K562 (cell line): ENCODE measurements at regions not wholly inside any gene's neighbourhood (a gene's known extent, or its start where the extent isn't known, plus 50 kb on each side); places are given as distances from the start of the nearest gene placed in this dataset.

Experiments
- ATAC-seq: fragments of 200-7000 bp; cut with Tn5 transposase; 3 replicates; pipeline ENCODE4 v1.9.1; 2020; ENCODE audit warnings: moderate library complexity
- BruUV-seq: library from RNA; stranded (reverse); fragments of 400-500 nt; replicated peaks from 2 replicates; lab custom pipeline; 2021; lab: Mats Ljungman, UMichigan
- CTCF ChIA-PET: fragments of 300-600 bp; formaldehyde crosslinking; extraction: SDS; loops from one replicate; lab custom pipeline; 2021; ENCODE audit warnings: low intra/inter-chr PET ratio; lab: Yijun Ruan, JAX
- POLR2A ChIA-PET: fragments of 300-600, 350-650 bp; sonication (Branson Sonifier 250); formaldehyde crosslinking; extraction: SDS; loops from one replicate; lab custom pipeline; 2021; ENCODE audit warnings: antibody characterized with exemption, inconsistent platforms; lab: Yijun Ruan, JAX
- DNase-seq, 4 experiments: peaks; one replicate each; pipeline versions ENCODE4 v3.0.0 to v3.0.0-alpha.2; 2011 to 2018; ENCODE audit warnings: low spot score in 3 of 4, mixed read lengths in 3 of 4; ENCODE audit errors: extremely low read depth in 1 of 4
- FAIRE-seq: peaks from 2 replicates; lab custom pipeline; 2011; peaks lifted over from hg19 to GRCh38; lab: Jason Lieb, UNC
- H2AFZ ChIP-seq: 2 replicates; pipeline ENCODE4 v1.6.0; 2011; ENCODE audit warnings: low read depth, low read length, control low read depth, inconsistent platforms
- H3K27ac ChIP-seq: fragments of 200-600 bp; 3 replicates; pipeline ENCODE4 v1.8.0; 2011; ENCODE audit warnings: low read depth, mild to moderate bottlenecking, control low read depth, inconsistent platforms, low read length, moderate library complexity, mixed read lengths; ENCODE audit errors: extremely low read depth
- H3K27me3 ChIP-seq, 2 experiments: fragments of 300-600 bp in 1 of 2; 2 replicates in 1 of 2; 3 replicates in 1 of 2; pipeline versions ENCODE4 v1.6.0 to v1.8.0; 2011; ENCODE audit warnings: inconsistent platforms in 2 of 2, low read length in 2 of 2, mild to moderate bottlenecking in 1 of 2, mixed read lengths in 1 of 2, moderate library complexity in 1 of 2; ENCODE audit not compliant: control insufficient read depth in 2 of 2, insufficient read depth in 2 of 2
- H3K36me3 ChIP-seq: fragments of 300-600 bp; 3 replicates; pipeline ENCODE4 v1.8.0; 2011; ENCODE audit warnings: mild to moderate bottlenecking, low read length, inconsistent platforms; ENCODE audit not compliant: control insufficient read depth, insufficient read depth
- H3K4me1 ChIP-seq, 2 experiments: fragments of 200-600 bp in 1 of 2; replicated peaks in 1 of 2; 2 replicates in 1 of 2; 3 replicates in 1 of 2; pipeline versions ENCODE4 v1.5.1 to v1.8.0; 2011; ENCODE audit warnings: inconsistent platforms in 2 of 2, low read length in 2 of 2, mild to moderate bottlenecking in 1 of 2, mixed read lengths in 1 of 2, moderate library complexity in 1 of 2; ENCODE audit not compliant: control insufficient read depth in 2 of 2, insufficient read depth in 2 of 2
- H3K4me2 ChIP-seq: 2 replicates; pipeline ENCODE4 v1.6.1; 2011; ENCODE audit warnings: low read length, control low read depth, inconsistent platforms, mixed read lengths; ENCODE audit not compliant: insufficient read depth
- H3K4me3 ChIP-seq: fragments of 200-600 bp; sonication (generic), shearing (Covaris generic); 2 replicates; pipeline ENCODE4 v1.5.1; 2016; ENCODE audit warnings: control low read depth, inconsistent platforms
- H3K79me2 ChIP-seq: fragments of 200-600 bp; 3 replicates; pipeline ENCODE4 v1.8.0; 2011; ENCODE audit warnings: low read length, inconsistent platforms; ENCODE audit not compliant: control insufficient read depth, insufficient read depth
- H3K9ac ChIP-seq, 2 experiments: 2 replicates each; pipeline versions ENCODE4 v1.6.0 to v1.6.1; 2011; ENCODE audit warnings: low read depth in 2 of 2, low read length in 2 of 2, control low read depth in 1 of 2, inconsistent platforms in 1 of 2, mild to moderate bottlenecking in 1 of 2, mixed read lengths in 1 of 2; ENCODE audit not compliant: insufficient read depth in 1 of 2
- H3K9me1 ChIP-seq: one replicate; pipeline ENCODE4 v1.6.0; 2011; ENCODE audit warnings: inconsistent platforms, mild to moderate bottlenecking, low read length, moderate library complexity; ENCODE audit not compliant: control insufficient read depth, insufficient read depth
- H3K9me3 ChIP-seq: replicated peaks from 2 replicates; pipeline ENCODE4 v1.5.1; 2011; ENCODE audit warnings: low read depth, low read length, inconsistent platforms; ENCODE audit not compliant: control insufficient read depth, insufficient read depth
- H4K20me1 ChIP-seq: replicated peaks from 2 replicates; pipeline ENCODE4 v1.6.1; 2011; ENCODE audit warnings: low read length, inconsistent platforms, mixed read lengths; ENCODE audit not compliant: control insufficient read depth, insufficient read depth
- BDP1 ChIP-seq: IDR thresholded peaks from 3 replicates; pipeline ENCODE4 v1.6.1; 2011; ENCODE audit not compliant: insufficient read length, insufficient read depth
- COPS2 ChIP-seq: fragments of 450-650 bp; conservative IDR thresholded peaks from 2 replicates; pipeline ENCODE4 v1.6.1; 2016; ENCODE audit warnings: mild to moderate bottlenecking, moderate library complexity
- NFYB ChIP-seq: IDR thresholded peaks from 2 replicates; pipeline ENCODE4 v1.6.1; 2011; ENCODE audit warnings: mild to moderate bottlenecking, moderate library complexity; ENCODE audit not compliant: insufficient read length; ENCODE audit errors: extremely low read depth
- PHF8 ChIP-seq: fragments of 200-600 bp; sonication (generic); IDR thresholded peaks from 2 replicates; pipeline ENCODE4 v1.6.1; 2012; ENCODE audit warnings: mixed run types, mild to moderate bottlenecking, inconsistent platforms, low read length, moderate library complexity, borderline replicate concordance
- ZBTB7A ChIP-seq: IDR thresholded peaks from 2 replicates; pipeline ENCODE4 v1.6.1; 2011; ENCODE audit warnings: low read depth, mild to moderate bottlenecking, low read length, moderate library complexity, borderline replicate concordance; ENCODE audit not compliant: control insufficient read depth
- ZFP1 ChIP-seq: fragments of 450-650 bp; formaldehyde crosslinking; IDR thresholded peaks from 2 replicates; pipeline ENCODE4 v1.4.0; 2020; ENCODE audit warnings: mild to moderate bottlenecking, mixed read lengths
- ZFX ChIP-seq: sonication (generic); formaldehyde crosslinking; IDR thresholded peaks from 2 replicates; pipeline ENCODE4 v1.8.0; 2022; ENCODE audit warnings: mild to moderate bottlenecking, missing genetic modification reagents, moderate library complexity
- ZNF175 ChIP-seq: fragments of 200-800 bp; sonication (Bioruptor generic); IDR thresholded peaks from 2 replicates; pipeline ENCODE4 v1.6.1; 2016; ENCODE audit warnings: low read depth, mild to moderate bottlenecking, missing genetic modification characterization, missing compliant biosample characterization
- ZNF695 ChIP-seq: fragments of 450-650 bp; formaldehyde crosslinking; IDR thresholded peaks from 2 replicates; pipeline ENCODE4 v1.4.0; 2020; ENCODE audit warnings: mild to moderate bottlenecking, moderate library complexity
- WGBS: fragments of 100-300 bp; shearing (Covaris generic); methylation state at CpG from one replicate; pipeline ENCODE4 v1.1.6; 2016; ENCODE audit warnings: low coverage, mixed read lengths; ENCODE audit not compliant: insufficient coverage; ENCODE audit errors: missing lambda C conversion rate; 5-methylcytosine and 5-hydroxymethylcytosine counted together
- in situ Hi-C: fragments of 300-500 bp; cut with MboI; formaldehyde crosslinking; loops from 4 replicates; pipeline ENCODE4 v1.15.0; 2018; ENCODE audit warnings: inconsistent platforms, mixed read lengths
- intact Hi-C: fragments of 100-400 bp; cut with micrococcal nuclease; formaldehyde crosslinking; loops from 2 replicates; pipeline ENCODE4 v1.14.2; 2022
- TF ChIP-seq, protein P1 (sequence below): IDR thresholded peaks from 2 replicates; pipeline ENCODE4 v1.6.1; 2012; ENCODE audit warnings: low read depth, low read length, improper control_type of control experiment, borderline replicate concordance

GRCh38 chr18:27899893-27900292, 277.0 kb downstream of the CDH2 start:
- Histone ChIP-seq H2AFZ (no peak overlapping the region), H4K20me1 (no peaks in the 10 kb centered on the region), H3K79me2 (no peaks in the 10 kb centered on the region), H3K27me3 (no peaks in the 10 kb centered on the region), H3K4me3 (no peak overlapping the region), H3K4me1 (no peaks in the 10 kb centered on the region), H3K27ac (no peak overlapping the region)
- no peak for ATAC-seq
- DNase-seq, result no peak
- CTCF ChIA-PET, result no interaction called here
- WGBS, result 0% methylated on average over 2 of the region's 2 CpGs
- POLR2A ChIA-PET, result no interaction called here
- BruUV-seq, result no TSS peak
- in situ Hi-C loops, result no loop called here
- TF ChIP-seq ZNF175 (CRISPR knock-in tag) (no peak), ZFX (CRISPR knock-in tag) (no peak), ZFP1 (no peak), COPS2 (no peak), PHF8 (no peak), BDP1 (no peak), ZBTB7A (no peak), ZNF695 (no peak), NFYB (no peak)
- TF ChIP-seq, protein P1, sequence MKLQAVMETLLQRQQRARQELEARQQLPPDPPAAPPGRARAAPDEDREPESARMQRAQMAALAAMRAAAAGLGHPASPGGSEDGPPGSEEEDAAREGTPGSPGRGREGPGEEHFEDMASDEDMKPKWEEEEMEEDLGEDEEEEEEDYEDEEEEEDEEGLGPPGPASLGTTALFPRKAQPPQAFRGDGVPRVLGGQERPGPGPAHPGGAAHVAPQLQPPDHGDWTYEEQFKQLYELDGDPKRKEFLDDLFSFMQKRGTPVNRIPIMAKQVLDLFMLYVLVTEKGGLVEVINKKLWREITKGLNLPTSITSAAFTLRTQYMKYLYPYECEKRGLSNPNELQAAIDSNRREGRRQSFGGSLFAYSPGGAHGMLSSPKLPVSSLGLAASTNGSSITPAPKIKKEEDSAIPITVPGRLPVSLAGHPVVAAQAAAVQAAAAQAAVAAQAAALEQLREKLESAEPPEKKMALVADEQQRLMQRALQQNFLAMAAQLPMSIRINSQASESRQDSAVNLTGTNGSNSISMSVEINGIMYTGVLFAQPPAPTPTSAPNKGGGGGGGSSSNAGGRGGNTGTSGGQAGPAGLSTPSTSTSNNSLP, result no peak
- TF ChIP-seq, all 486 proteins: peak for 0
- FAIRE-seq, result no peak
- no peaks in the 10 kb centered on the region for H3K36me3 ChIP-seq
- H3K4me2 ChIP-seq, result no peak overlapping the region
- no peaks in the 10 kb centered on the region for H3K9me1 ChIP-seq
- intact Hi-C loops, result no loop called here
- H3K9me3 ChIP-seq, result 0 out of 2 replicates have a peak, but pooled peaks cover 2% of the 10 kb centered on the region
- H3K9ac ChIP-seq, result no peak overlapping the region
